ENCODE measurements at regions not wholly inside any gene's neighbourhood (a gene's known extent, or its start where the extent isn't known, plus 50 kb on each side); places are given as distances from the start of the nearest gene placed in this dataset.
A peak's percentile ranks its signal among the peaks of the same experiment; 100 is the strongest.

- Mint-ChIP-seq H3K4me1 (peaks cover 19 to 25% (median 22%) of the 10 kb centered on the region in 3 donors), H3K27ac (no peak overlapping the region), H3K4me3 (no peak overlapping the region), H3K9me3 (no peaks in the 10 kb centered on the region), H3K36me3 (no peaks in the 10 kb centered on the region), H3K27me3 (no peaks in the 10 kb centered on the region)
- ChIA-PET POLR2A (no interaction called here), CTCF (interaction anchor here in 1 of 2 donors (0.6 kb wide), 1 partner anchor 25 kb away, joined by 11 read pairs; no protein-coding TSS in a partner anchor)
- no peaks in the 10 kb centered on the region for H3K9me3 ChIP-seq
- ATAC-seq (replicated peaks in 1 of 4): no peak
- 97% methylated on average over 3 of the region's 5 CpGs for WGBS (ENCODE audit: insufficient coverage)
- no peak overlapping the region for H3K27ac ChIP-seq (ENCODE audit: low read length)
- no peak for DNase-seq
- no peak overlapping the region for H3K4me3 ChIP-seq (ENCODE audit: control insufficient read depth in 1 of 2, extremely low read depth in 1 of 2, low read length in 1 of 2)
- no peaks in the 10 kb centered on the region for H3K27me3 ChIP-seq (replicated peaks in 1 of 2; ENCODE audit: control insufficient read depth in 2 of 2, extremely low read depth in 1 of 2, insufficient read depth in 2 of 2, low read length in 1 of 2)
- H3K36me3 ChIP-seq (ENCODE audit: control insufficient read depth in 2 of 2, extremely low read depth in 1 of 2, insufficient read depth in 1 of 2, low read length in 1 of 2): no peaks in the 10 kb centered on the region
- peaks cover 3 to 7% of the 10 kb centered on the region in 2 experiments for H3K4me1 ChIP-seq (ENCODE audit: control insufficient read depth in 1 of 2, extremely low read depth in 1 of 2, insufficient read depth in 2 of 2, low read length in 2 of 2)
Observed at GRCh38 chr14:97630249-97630648, 833.1 kb downstream of the VRK1 start.

GRCh38 chr14:97633131-97633738 is 836.1 kb downstream of the VRK1 start:
- no peaks in the 10 kb centered on the region for H3K36me3 Mint-ChIP-seq
- H3K27me3 Mint-ChIP-seq: no peaks in the 10 kb centered on the region
- ATAC-seq (replicated peaks in 1 of 4): no peak
- H3K4me1 Mint-ChIP-seq: peaks cover 39 to 48% (median 45%) of the 10 kb centered on the region in 3 donors
- Histone ChIP-seq H3K36me3 (ENCODE audit: control insufficient read depth in 2 of 2, extremely low read depth in 1 of 2, insufficient read depth in 1 of 2, low read length in 1 of 2) (no peaks in the 10 kb centered on the region), H3K27me3 (replicated peaks in 1 of 2; ENCODE audit: control insufficient read depth in 2 of 2, extremely low read depth in 1 of 2, insufficient read depth in 2 of 2, low read length in 1 of 2) (no peaks in the 10 kb centered on the region), H3K4me1 (ENCODE audit: control insufficient read depth in 1 of 2, extremely low read depth in 1 of 2, insufficient read depth in 2 of 2, low read length in 2 of 2) (peaks cover 7 to 9% of the 10 kb centered on the region in 2 experiments), H3K4me3 (ENCODE audit: control insufficient read depth in 1 of 2, extremely low read depth in 1 of 2, low read length in 1 of 2) (no peak overlapping the region), H3K27ac (ENCODE audit: low read length) (no peak overlapping the region), H3K9me3 (no peaks in the 10 kb centered on the region)
- ChIA-PET CTCF (no interaction called here), POLR2A (no interaction called here)
- no peaks in the 10 kb centered on the region for H3K9me3 Mint-ChIP-seq
- DNase-seq: no peak
- no peak overlapping the region for H3K27ac Mint-ChIP-seq
- no CpG with 5 or more reads among the region's 4 CpGs for WGBS (ENCODE audit: insufficient coverage)
- peak overlapping the region in 1 of 3 donors; percentile 89 for H3K4me3 Mint-ChIP-seq

DNA sequence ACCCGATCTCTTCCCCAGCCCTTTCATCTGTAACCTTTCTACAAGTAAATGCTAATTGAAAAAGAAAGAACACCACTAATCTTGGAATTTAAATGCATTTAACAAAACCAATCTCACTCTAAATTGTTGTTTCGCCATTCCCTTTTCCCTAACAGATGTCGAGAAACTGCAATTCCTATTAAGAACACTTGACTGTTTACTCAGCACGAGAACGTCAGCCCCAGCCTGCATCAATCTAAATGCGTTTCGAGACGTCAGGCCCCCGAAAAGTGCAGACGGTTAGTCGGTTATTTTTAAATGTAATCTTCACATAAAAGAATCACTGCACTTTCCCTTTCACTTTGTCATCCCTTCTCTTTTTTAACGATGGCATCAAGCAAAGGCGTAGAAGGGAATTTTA is 837.6 kb downstream of the VRK1 start:
- Mint-ChIP-seq H3K9me3 (no peaks in the 10 kb centered on the region), H3K27ac (peak overlapping the region; percentile 87 to 90), H3K36me3 (no peaks in the 10 kb centered on the region), H3K4me3 (peak overlapping the region; percentile 82 to 89 (median 83)), H3K4me1 (peaks cover 53 to 63% (median 59%) of the 10 kb centered on the region in 3 donors), H3K27me3 (no peaks in the 10 kb centered on the region)
- 49% methylated on average over 5 of the region's 13 CpGs for WGBS (ENCODE audit: insufficient coverage)
- POLR2A ChIA-PET: interaction anchor here in 1 of 2 donors (0.7 to 1.0 kb wide), 2 partner anchors 9 to 16 kb away, joined by 4 read pairs; no protein-coding TSS in a partner anchor
- H3K27ac ChIP-seq (ENCODE audit: low read length): peak overlapping the region; percentile 31
- CTCF ChIA-PET: interaction anchor here in 1 of 2 donors (0.6 kb wide), 2 partner anchors 31 to 270 kb away, joined by 3 read pairs; no protein-coding TSS in a partner anchor
- H3K9me3 ChIP-seq: no peaks in the 10 kb centered on the region
- H3K36me3 ChIP-seq (ENCODE audit: control insufficient read depth in 2 of 2, extremely low read depth in 1 of 2, insufficient read depth in 1 of 2, low read length in 1 of 2): no peaks in the 10 kb centered on the region
- DNase-seq (peak in 34 of 35 experiments; percentile 10 to 62 (median 38)), ATAC-seq (replicated peaks in 1 of 4) (peak; percentile 40 to 95 (median 52))
- no peaks in the 10 kb centered on the region for H3K27me3 ChIP-seq (replicated peaks in 1 of 2; ENCODE audit: control insufficient read depth in 2 of 2, extremely low read depth in 1 of 2, insufficient read depth in 2 of 2, low read length in 1 of 2)
- H3K4me3 ChIP-seq (ENCODE audit: control insufficient read depth in 1 of 2, extremely low read depth in 1 of 2, low read length in 1 of 2): peak overlapping the region in 1 of 2 donors; percentile 43
- H3K4me1 ChIP-seq (ENCODE audit: control insufficient read depth in 1 of 2, extremely low read depth in 1 of 2, insufficient read depth in 2 of 2, low read length in 2 of 2): peaks cover 10 to 11% of the 10 kb centered on the region in 2 experiments

GRCh38 chr14:97638864-97639263 is 841.7 kb downstream of the VRK1 start:
- ChIA-PET CTCF (interaction anchor here in 1 of 2 donors (0.7 kb wide), 1 partner anchor 39 kb away, joined by 3 read pairs; no protein-coding TSS in a partner anchor), POLR2A (no interaction called here)
- ATAC-seq (replicated peaks in 1 of 4): peak in 2 of 4 experiments; percentile 17 to 44
- H3K27me3 Mint-ChIP-seq: no peaks in the 10 kb centered on the region
- Histone ChIP-seq H3K36me3 (ENCODE audit: control insufficient read depth in 2 of 2, extremely low read depth in 1 of 2, insufficient read depth in 1 of 2, low read length in 1 of 2) (no peaks in the 10 kb centered on the region), H3K27ac (ENCODE audit: low read length) (no peak overlapping the region), H3K27me3 (replicated peaks in 1 of 2; ENCODE audit: control insufficient read depth in 2 of 2, extremely low read depth in 1 of 2, insufficient read depth in 2 of 2, low read length in 1 of 2) (no peaks in the 10 kb centered on the region), H3K9me3 (no peaks in the 10 kb centered on the region), H3K4me3 (ENCODE audit: control insufficient read depth in 1 of 2, extremely low read depth in 1 of 2, low read length in 1 of 2) (no peak overlapping the region), H3K4me1 (ENCODE audit: control insufficient read depth in 1 of 2, extremely low read depth in 1 of 2, insufficient read depth in 2 of 2, low read length in 2 of 2) (peaks cover 6 to 16% of the 10 kb centered on the region in 2 experiments)
- no peak overlapping the region for H3K4me3 Mint-ChIP-seq
- H3K27ac Mint-ChIP-seq: peak overlapping the region; percentile 78 to 80
- DNase-seq: no peak
- H3K9me3 Mint-ChIP-seq: no peaks in the 10 kb centered on the region
- H3K36me3 Mint-ChIP-seq: no peaks in the 10 kb centered on the region
- H3K4me1 Mint-ChIP-seq: peaks cover 74 to 84% (median 80%) of the 10 kb centered on the region in 3 donors
- WGBS (ENCODE audit: insufficient coverage): no CpG with 5 or more reads among the region's 3 CpGs

DNA sequence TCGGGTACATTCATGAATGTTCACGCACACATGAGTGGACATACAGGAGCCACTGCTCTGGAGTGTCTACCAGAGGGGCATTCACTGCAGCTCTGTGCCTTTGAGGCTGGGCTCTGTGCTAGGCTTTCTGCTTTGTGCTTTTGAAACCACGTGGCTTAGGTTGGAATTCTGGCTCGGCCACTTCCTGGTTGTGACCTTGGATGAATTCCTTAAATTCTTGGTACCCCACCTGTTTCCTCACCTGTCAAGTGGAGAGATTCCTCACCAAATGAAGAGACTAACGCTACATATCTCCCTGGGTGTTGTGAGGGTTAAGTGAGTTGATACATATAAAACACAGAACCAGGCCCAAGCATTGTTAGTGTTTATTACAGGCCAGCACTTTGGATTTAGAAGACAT is 842.8 kb downstream of the VRK1 start:
- ATAC-seq (replicated peaks in 1 of 4) (no peak), DNase-seq (no peak)
- no peak overlapping the region for H3K4me3 ChIP-seq (ENCODE audit: control insufficient read depth in 1 of 2, extremely low read depth in 1 of 2, low read length in 1 of 2)
- peak overlapping the region; percentile 58 to 80 for H3K27ac Mint-ChIP-seq
- CTCF ChIA-PET: no interaction called here
- no peak overlapping the region for H3K4me3 Mint-ChIP-seq
- no peak overlapping the region for H3K27ac ChIP-seq (ENCODE audit: low read length)
- H3K27me3 Mint-ChIP-seq: no peaks in the 10 kb centered on the region
- 100% methylated on average over 4 of the region's 5 CpGs for WGBS (ENCODE audit: insufficient coverage)
- H3K36me3 ChIP-seq (ENCODE audit: control insufficient read depth in 2 of 2, extremely low read depth in 1 of 2, insufficient read depth in 1 of 2, low read length in 1 of 2): no peaks in the 10 kb centered on the region
- no peaks in the 10 kb centered on the region for H3K9me3 Mint-ChIP-seq
- no peaks in the 10 kb centered on the region for H3K36me3 Mint-ChIP-seq
- no peaks in the 10 kb centered on the region for H3K27me3 ChIP-seq (replicated peaks in 1 of 2; ENCODE audit: control insufficient read depth in 2 of 2, extremely low read depth in 1 of 2, insufficient read depth in 2 of 2, low read length in 1 of 2)
- H3K4me1 Mint-ChIP-seq: peaks cover 63 to 72% (median 68%) of the 10 kb centered on the region in 3 donors
- no peaks in the 10 kb centered on the region for H3K9me3 ChIP-seq
- H3K4me1 ChIP-seq (ENCODE audit: control insufficient read depth in 1 of 2, extremely low read depth in 1 of 2, insufficient read depth in 2 of 2, low read length in 2 of 2): peaks cover 3 to 15% of the 10 kb centered on the region in 2 experiments
- POLR2A ChIA-PET: no interaction called here

DNA sequence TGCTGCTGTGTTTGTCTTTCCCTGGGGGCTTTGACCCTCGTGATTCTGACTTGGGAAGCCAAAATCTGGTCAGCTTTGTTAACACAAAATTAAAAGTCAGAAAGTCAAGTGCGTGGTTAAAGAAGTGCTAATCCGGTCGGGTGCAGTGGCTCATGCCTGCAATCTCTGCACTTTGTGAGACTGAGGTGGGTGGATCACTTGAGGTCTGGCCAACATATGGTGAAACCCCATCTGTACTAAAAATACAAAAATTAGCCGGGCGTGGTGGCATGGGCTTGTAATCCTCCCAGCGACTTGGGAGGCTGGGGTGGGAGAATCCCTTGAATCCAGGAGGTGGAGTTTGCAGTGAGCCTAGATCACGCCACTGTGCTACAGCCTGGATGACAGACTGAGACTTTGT is 844.6 kb downstream of the VRK1 start:
- DNase-seq (peak in 1 of 35 experiments; percentile 3), ATAC-seq (replicated peaks in 1 of 4) (peak; percentile 42 to 54 (median 52))
- H3K4me1 ChIP-seq (ENCODE audit: control insufficient read depth in 1 of 2, extremely low read depth in 1 of 2, insufficient read depth in 2 of 2, low read length in 2 of 2): peaks cover 3 to 12% of the 10 kb centered on the region in 2 experiments
- H3K9me3 Mint-ChIP-seq: no peaks in the 10 kb centered on the region
- 27% methylated on average over 4 of the region's 8 CpGs for WGBS (ENCODE audit: insufficient coverage)
- H3K27me3 ChIP-seq (replicated peaks in 1 of 2; ENCODE audit: control insufficient read depth in 2 of 2, extremely low read depth in 1 of 2, insufficient read depth in 2 of 2, low read length in 1 of 2): no peaks in the 10 kb centered on the region
- CTCF ChIA-PET: no interaction called here
- H3K4me3 Mint-ChIP-seq: peak overlapping the region in 2 of 3 donors; percentile 31 to 60
- peak overlapping the region; percentile 66 to 88 for H3K27ac Mint-ChIP-seq
- H3K9me3 ChIP-seq: no peaks in the 10 kb centered on the region
- peaks cover 53 to 58% (median 57%) of the 10 kb centered on the region in 3 donors for H3K4me1 Mint-ChIP-seq
- no peak overlapping the region for H3K4me3 ChIP-seq (ENCODE audit: control insufficient read depth in 1 of 2, extremely low read depth in 1 of 2, low read length in 1 of 2)
- no peaks in the 10 kb centered on the region for H3K27me3 Mint-ChIP-seq
- no peaks in the 10 kb centered on the region for H3K36me3 Mint-ChIP-seq
- H3K27ac ChIP-seq (ENCODE audit: low read length): no peak overlapping the region
- POLR2A ChIA-PET: no interaction called here
- H3K36me3 ChIP-seq (ENCODE audit: control insufficient read depth in 2 of 2, extremely low read depth in 1 of 2, insufficient read depth in 1 of 2, low read length in 1 of 2): no peaks in the 10 kb centered on the region
